WTC11 (cell line): ENCODE measurements at regions not wholly inside any gene's neighbourhood (a gene's known extent, or its start where the extent isn't known, plus 50 kb on each side); places are given as distances from the start of the nearest gene placed in this dataset.

Source experiments
- ARID4B ChIP-seq: sonication (generic); formaldehyde crosslinking; IDR thresholded peaks from 2 replicates; pipeline ENCODE4 v1.8.0; 2023; ENCODE audit warnings: missing genetic modification reagents, mild to moderate bottlenecking, borderline replicate concordance
- ATF2 ChIP-seq: sonication (generic); formaldehyde crosslinking; IDR thresholded peaks from 2 replicates; pipeline ENCODE4 v1.8.1; 2022; ENCODE audit warnings: low read depth, missing genetic modification reagents, borderline replicate concordance
- ATF6 ChIP-seq: sonication (generic); formaldehyde crosslinking; IDR thresholded peaks from 2 replicates; pipeline ENCODE4 v1.8.1; 2023; ENCODE audit warnings: mild to moderate bottlenecking, missing genetic modification reagents
- CREB1 ChIP-seq: sonication (generic); formaldehyde crosslinking; IDR thresholded peaks from 2 replicates; pipeline ENCODE4 v1.8.0; 2023; ENCODE audit warnings: mild to moderate bottlenecking, missing genetic modification reagents
- ETV6 ChIP-seq: sonication (generic); formaldehyde crosslinking; IDR thresholded peaks from 2 replicates; pipeline ENCODE4 v1.8.1; 2022; ENCODE audit warnings: mild to moderate bottlenecking, missing genetic modification reagents
- NFATC4 ChIP-seq: fragments of 250-450 bp; sonication (Bioruptor Pico); IDR thresholded peaks from 2 replicates; pipeline ENCODE4 v1.9.0; 2021; ENCODE audit warnings: mild to moderate bottlenecking
- TCF7 ChIP-seq: sonication (generic); formaldehyde crosslinking; IDR thresholded peaks from 2 replicates; pipeline ENCODE4 v1.8.0; 2022; ENCODE audit warnings: mild to moderate bottlenecking, low read depth, missing genetic modification reagents, moderate library complexity
- ZBTB21 ChIP-seq: sonication (generic); formaldehyde crosslinking; IDR thresholded peaks from 2 replicates; pipeline ENCODE4 v1.8.1; 2023; ENCODE audit warnings: mild to moderate bottlenecking, missing genetic modification reagents, borderline replicate concordance
- ZNF425 ChIP-seq: fragments of 250-450 bp; sonication (Bioruptor Pico); conservative IDR thresholded peaks from 2 replicates; pipeline ENCODE4 v1.9.0; 2021; ENCODE audit warnings: mild to moderate bottlenecking
- ZNF671 ChIP-seq: fragments of 250-450 bp; sonication (Bioruptor Pico); IDR thresholded peaks from 2 replicates; pipeline ENCODE4 v1.8.0; 2021; ENCODE audit warnings: mild to moderate bottlenecking
- TF ChIP-seq, protein P1 (sequence below): fragments of 200-600 bp; IDR thresholded peaks from 2 replicates; pipeline ENCODE4 v1.8.0; 2022; ENCODE audit warnings: antibody characterized with exemption
- TF ChIP-seq, protein P2 (sequence below): fragments of 250-450 bp; sonication (Bioruptor Pico); IDR thresholded peaks from 2 replicates; pipeline ENCODE4 v1.9.0; 2021; ENCODE audit warnings: mild to moderate bottlenecking

GRCh38 chr10:25743832-25744231 is 190.2 kb upstream of the MYO3A start:
- TF ChIP-seq, protein P1, sequence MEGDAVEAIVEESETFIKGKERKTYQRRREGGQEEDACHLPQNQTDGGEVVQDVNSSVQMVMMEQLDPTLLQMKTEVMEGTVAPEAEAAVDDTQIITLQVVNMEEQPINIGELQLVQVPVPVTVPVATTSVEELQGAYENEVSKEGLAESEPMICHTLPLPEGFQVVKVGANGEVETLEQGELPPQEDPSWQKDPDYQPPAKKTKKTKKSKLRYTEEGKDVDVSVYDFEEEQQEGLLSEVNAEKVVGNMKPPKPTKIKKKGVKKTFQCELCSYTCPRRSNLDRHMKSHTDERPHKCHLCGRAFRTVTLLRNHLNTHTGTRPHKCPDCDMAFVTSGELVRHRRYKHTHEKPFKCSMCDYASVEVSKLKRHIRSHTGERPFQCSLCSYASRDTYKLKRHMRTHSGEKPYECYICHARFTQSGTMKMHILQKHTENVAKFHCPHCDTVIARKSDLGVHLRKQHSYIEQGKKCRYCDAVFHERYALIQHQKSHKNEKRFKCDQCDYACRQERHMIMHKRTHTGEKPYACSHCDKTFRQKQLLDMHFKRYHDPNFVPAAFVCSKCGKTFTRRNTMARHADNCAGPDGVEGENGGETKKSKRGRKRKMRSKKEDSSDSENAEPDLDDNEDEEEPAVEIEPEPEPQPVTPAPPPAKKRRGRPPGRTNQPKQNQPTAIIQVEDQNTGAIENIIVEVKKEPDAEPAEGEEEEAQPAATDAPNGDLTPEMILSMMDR: no peak
- no peak for TF ChIP-seq ZNF425
- TF ChIP-seq ARID4B: no peak
- TF ChIP-seq CREB1 (CRISPR knock-in tag): no peak
- no peak for TF ChIP-seq ZBTB21 (CRISPR knock-in tag)
- no peak for TF ChIP-seq ATF6 (CRISPR knock-in tag)
- TF ChIP-seq TCF7: no peak
- TF ChIP-seq ETV6 (CRISPR knock-in tag): no peak
- no peak for TF ChIP-seq ZNF671 (CRISPR knock-in tag)
- TF ChIP-seq ATF2 (CRISPR knock-in tag): no peak
- TF ChIP-seq, protein P2, sequence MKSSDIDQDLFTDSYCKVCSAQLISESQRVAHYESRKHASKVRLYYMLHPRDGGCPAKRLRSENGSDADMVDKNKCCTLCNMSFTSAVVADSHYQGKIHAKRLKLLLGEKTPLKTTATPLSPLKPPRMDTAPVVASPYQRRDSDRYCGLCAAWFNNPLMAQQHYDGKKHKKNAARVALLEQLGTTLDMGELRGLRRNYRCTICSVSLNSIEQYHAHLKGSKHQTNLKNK: no peak
- TF ChIP-seq NFATC4 (CRISPR knock-in tag): no peak
